ENCODE measurements at regions not wholly inside any gene's neighbourhood (a gene's known extent, or its start where the extent isn't known, plus 50 kb on each side); places are given as distances from the start of the nearest gene placed in this dataset.

GRCh38 chr14:81837304-81837703 lies 303.7 kb upstream of the SEL1L start:
- DNase-seq (ENCODE audit: low spot score) = no peak

- no peak for DNase-seq (ENCODE audit: low spot score)
These were observed 305.4 kb upstream of the SEL1L start for GRCh38 chr14:81839056-81839455.

GRCh38 chr14:81841346-81841745 lies 307.7 kb upstream of the SEL1L start:
- DNase-seq (ENCODE audit: low spot score) = no peak

GRCh38 chr14:81849714-81850113 lies 316.1 kb upstream of the SEL1L start:
- no peak for DNase-seq (ENCODE audit: low spot score)

- DNase-seq (ENCODE audit: low spot score) = no peak
These were observed 321.4 kb upstream of the SEL1L start for GRCh38 chr14:81855007-81855406.

GRCh38 chr14:81859046-81859445 lies 325.4 kb upstream of the SEL1L start:
- DNase-seq (ENCODE audit: low spot score) = no peak

- DNase-seq (ENCODE audit: low spot score) = no peak
These were observed 334.5 kb upstream of the SEL1L start for GRCh38 chr14:81868172-81868571.

- DNase-seq (ENCODE audit: low spot score) = no peak
These were observed 338.1 kb upstream of the SEL1L start for GRCh38 chr14:81871706-81872105.

GRCh38 chr14:81884382-81884781 lies 350.7 kb upstream of the SEL1L start:
- no peak for DNase-seq (ENCODE audit: low spot score)

GRCh38 chr14:81886588-81886987 lies 352.9 kb upstream of the SEL1L start:
- DNase-seq (ENCODE audit: low spot score) = no peak

GRCh38 chr14:81889529-81889928 lies 355.9 kb upstream of the SEL1L start:
- no peak for DNase-seq (ENCODE audit: low spot score)

- peak; percentile 3 for DNase-seq (ENCODE audit: low spot score)
These were observed 356.4 kb upstream of the SEL1L start for GRCh38 chr14:81890020-81890419.

GRCh38 chr14:81903477-81903876 lies 369.8 kb upstream of the SEL1L start:
- no peak for DNase-seq (ENCODE audit: low spot score)

GRCh38 chr14:81927070-81927469 lies 393.4 kb upstream of the SEL1L start:
- peak; percentile 13 for DNase-seq (ENCODE audit: low spot score)

- DNase-seq (ENCODE audit: low spot score) = no peak
These were observed 398.2 kb upstream of the SEL1L start for GRCh38 chr14:81931828-81932227.

GRCh38 chr14:81936348-81936747 lies 402.7 kb upstream of the SEL1L start:
- DNase-seq (ENCODE audit: low spot score) = no peak

- no peak for DNase-seq (ENCODE audit: low spot score)
These were observed 403.2 kb upstream of the SEL1L start for GRCh38 chr14:81936902-81937301.

- no peak for DNase-seq (ENCODE audit: low spot score)
These were observed 404.7 kb upstream of the SEL1L start for GRCh38 chr14:81938341-81938740.

GRCh38 chr14:81940651-81941050 lies 407.0 kb upstream of the SEL1L start:
- no peak for DNase-seq (ENCODE audit: low spot score)

GRCh38 chr14:81942071-81942470 lies 408.4 kb upstream of the SEL1L start:
- DNase-seq (ENCODE audit: low spot score) = no peak

GRCh38 chr14:81946375-81946774 lies 412.7 kb upstream of the SEL1L start:
- DNase-seq (ENCODE audit: low spot score) = no peak

GRCh38 chr14:81946834-81947798 lies 413.5 kb upstream of the SEL1L start:
- peak; percentile 60 for DNase-seq (ENCODE audit: low spot score)

GRCh38 chr14:81952917-81953316 lies 419.3 kb upstream of the SEL1L start:
- no peak for DNase-seq (ENCODE audit: low spot score)

- no peak for DNase-seq (ENCODE audit: low spot score)
These were observed 419.8 kb upstream of the SEL1L start for GRCh38 chr14:81953419-81953818.

All from Ammon's horn (tissue), 1 donor.